PC-9 (cell line): ENCODE measurements at regions not wholly inside any gene's neighbourhood (a gene's known extent, or its start where the extent isn't known, plus 50 kb on each side); places are given as distances from the start of the nearest gene placed in this dataset.
A peak's percentile ranks its signal among the peaks of the same experiment; 100 is the strongest.

Source experiments
- BruUV-seq: library from RNA; stranded (reverse); fragments of 400-500 nt; replicated peaks from 2 replicates; lab custom pipeline; 2021; lab: Mats Ljungman, UMichigan
- CTCF ChIA-PET: fragments of 300-600 bp; sonication (Branson Sonifier 250); formaldehyde crosslinking; loops from one replicate; lab custom pipeline; 2022; ENCODE audit warnings: antibody characterized with exemption; lab: Charles Lee
- POLR2A ChIA-PET: fragments of 300-600 bp; sonication (Branson Sonifier 250); formaldehyde crosslinking; loops from one replicate; lab custom pipeline; 2022; ENCODE audit warnings: antibody characterized with exemption; ENCODE audit not compliant: unreplicated experiment; lab: Charles Lee
- DNase-seq, 2 experiments: peaks; one replicate each; pipeline versions ENCODE4 v3.0.0 to v3.0.0-alpha.2; 2015 to 2022; ENCODE audit warnings: mixed read lengths in 1 of 2
- H2AFZ ChIP-seq: fragments of 200-600 bp; sonication (generic); 2 replicates; pipeline ENCODE4 v1.8.1; 2017; ENCODE audit warnings: antibody characterized with exemption
- H3F3A ChIP-seq: fragments of 200-600 bp; sonication (generic); 2 replicates; pipeline ENCODE4 v1.8.1; 2017; ENCODE audit warnings: antibody characterized with exemption, mild to moderate bottlenecking, low read depth; ENCODE audit not compliant: insufficient read depth
- H3K27ac ChIP-seq: fragments of 200-600 bp; sonication (generic); 2 replicates; pipeline ENCODE4 v1.6.1; 2016; ENCODE audit warnings: mixed run types
- H3K27me3 ChIP-seq: fragments of 200-600 bp; sonication (generic); 2 replicates; pipeline ENCODE4 v1.6.1; 2016; ENCODE audit warnings: low read depth, mixed run types; ENCODE audit not compliant: insufficient read depth
- H3K36me3 ChIP-seq: fragments of 200-600 bp; sonication (generic); 2 replicates; pipeline ENCODE4 v1.6.1; 2016; ENCODE audit warnings: low read depth, mixed run types
- H3K4me1 ChIP-seq: fragments of 200-600 bp; sonication (generic); replicated peaks from 2 replicates; pipeline ENCODE4 v1.6.1; 2016; ENCODE audit warnings: mixed run types; ENCODE audit not compliant: insufficient read depth
- H3K4me2 ChIP-seq: fragments of 200-600 bp; sonication (generic); 2 replicates; pipeline ENCODE4 v1.6.1; 2017; ENCODE audit warnings: mixed run types
- H3K4me3 ChIP-seq: fragments of 200-600 bp; sonication (generic); 2 replicates; pipeline ENCODE4 v1.6.1; 2016; ENCODE audit warnings: mixed run types
- H3K79me2 ChIP-seq: fragments of 200-600 bp; sonication (generic); 2 replicates; pipeline ENCODE4 v1.6.1; 2017; ENCODE audit warnings: low read depth, mixed run types
- H3K9me2 ChIP-seq: fragments of 200-600 bp; sonication (generic); 2 replicates; pipeline ENCODE4 v1.8.1; 2017; ENCODE audit warnings: mild to moderate bottlenecking; ENCODE audit not compliant: insufficient read depth
- H3K9me3 ChIP-seq: fragments of 200-600 bp; sonication (generic); 2 replicates; pipeline ENCODE4 v1.8.1; 2016; ENCODE audit warnings: low read depth; ENCODE audit not compliant: insufficient read depth
- H4K20me1 ChIP-seq: fragments of 200-600 bp; sonication (generic); 2 replicates; pipeline ENCODE4 v1.8.1; 2017; ENCODE audit not compliant: insufficient read depth
- EZH2 ChIP-seq: fragments of 200-600 bp; sonication (generic); IDR thresholded peaks from 2 replicates; pipeline ENCODE4 v1.8.0; 2017; ENCODE audit warnings: antibody characterized with exemption, low read depth
- intact Hi-C: fragments of 100-400 bp; cut with micrococcal nuclease; formaldehyde crosslinking; loops from one replicate; pipeline ENCODE4 v1.10.0; 2022; ENCODE audit not compliant: unreplicated experiment
- TF ChIP-seq, protein P1 (sequence below): fragments of 200-600 bp; sonication (generic); conservative IDR thresholded peaks from 2 replicates; pipeline ENCODE4 v1.6.1; 2017; ENCODE audit warnings: mixed run types, antibody characterized with exemption, mild to moderate bottlenecking, moderate library complexity

DNA sequence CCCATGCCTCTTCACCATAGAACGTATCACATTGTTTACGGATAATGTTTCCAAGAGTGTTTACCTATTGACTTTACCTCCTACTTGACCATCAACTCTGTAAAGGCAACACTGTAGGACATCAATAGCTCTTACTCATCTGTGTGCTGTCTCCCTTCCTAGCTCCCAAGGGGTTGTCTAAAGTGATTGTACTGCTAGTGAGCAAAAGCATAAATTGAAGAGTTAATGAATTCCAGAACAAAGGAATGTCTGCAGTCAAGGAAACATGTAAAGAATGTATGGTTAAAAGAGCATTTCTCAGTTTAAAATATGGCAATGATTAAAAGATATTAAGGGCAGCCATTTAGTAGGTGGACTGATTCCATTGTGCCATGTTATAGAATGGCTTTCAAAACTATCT is 985.4 kb downstream of the TBC1D32 start:
- no peak overlapping the region for H3K4me3 ChIP-seq
- H3K27ac ChIP-seq: no peak overlapping the region
- CTCF ChIA-PET: no interaction called here
- no peaks in the 10 kb centered on the region; the same call in 1 of the 2 replicates for H4K20me1 ChIP-seq
- intact Hi-C loops: no loop called here
- no TSS peak for BruUV-seq
- no peak overlapping the region for H2AFZ ChIP-seq
- POLR2A ChIA-PET: no interaction called here
- 0 out of 2 replicates have a peak, but pooled peaks cover 3% of the 10 kb centered on the region for H3K4me1 ChIP-seq
- H3K27me3 ChIP-seq: no peaks in the 10 kb centered on the region
- no peaks in the 10 kb centered on the region for H3K36me3 ChIP-seq
- DNase-seq: no peak
- H3K79me2 ChIP-seq: no peaks in the 10 kb centered on the region
- H3K9me3 ChIP-seq: peaks cover 5% of the 10 kb centered on the region; the same call in 1 of the 2 replicates
- no peaks in the 10 kb centered on the region for H3F3A ChIP-seq
- H3K4me2 ChIP-seq: no peak overlapping the region
- H3K9me2 ChIP-seq: no peaks in the 10 kb centered on the region
- TF ChIP-seq, protein P1, sequence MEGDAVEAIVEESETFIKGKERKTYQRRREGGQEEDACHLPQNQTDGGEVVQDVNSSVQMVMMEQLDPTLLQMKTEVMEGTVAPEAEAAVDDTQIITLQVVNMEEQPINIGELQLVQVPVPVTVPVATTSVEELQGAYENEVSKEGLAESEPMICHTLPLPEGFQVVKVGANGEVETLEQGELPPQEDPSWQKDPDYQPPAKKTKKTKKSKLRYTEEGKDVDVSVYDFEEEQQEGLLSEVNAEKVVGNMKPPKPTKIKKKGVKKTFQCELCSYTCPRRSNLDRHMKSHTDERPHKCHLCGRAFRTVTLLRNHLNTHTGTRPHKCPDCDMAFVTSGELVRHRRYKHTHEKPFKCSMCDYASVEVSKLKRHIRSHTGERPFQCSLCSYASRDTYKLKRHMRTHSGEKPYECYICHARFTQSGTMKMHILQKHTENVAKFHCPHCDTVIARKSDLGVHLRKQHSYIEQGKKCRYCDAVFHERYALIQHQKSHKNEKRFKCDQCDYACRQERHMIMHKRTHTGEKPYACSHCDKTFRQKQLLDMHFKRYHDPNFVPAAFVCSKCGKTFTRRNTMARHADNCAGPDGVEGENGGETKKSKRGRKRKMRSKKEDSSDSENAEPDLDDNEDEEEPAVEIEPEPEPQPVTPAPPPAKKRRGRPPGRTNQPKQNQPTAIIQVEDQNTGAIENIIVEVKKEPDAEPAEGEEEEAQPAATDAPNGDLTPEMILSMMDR: no peak
- TF ChIP-seq EZH2: no peak

DNA sequence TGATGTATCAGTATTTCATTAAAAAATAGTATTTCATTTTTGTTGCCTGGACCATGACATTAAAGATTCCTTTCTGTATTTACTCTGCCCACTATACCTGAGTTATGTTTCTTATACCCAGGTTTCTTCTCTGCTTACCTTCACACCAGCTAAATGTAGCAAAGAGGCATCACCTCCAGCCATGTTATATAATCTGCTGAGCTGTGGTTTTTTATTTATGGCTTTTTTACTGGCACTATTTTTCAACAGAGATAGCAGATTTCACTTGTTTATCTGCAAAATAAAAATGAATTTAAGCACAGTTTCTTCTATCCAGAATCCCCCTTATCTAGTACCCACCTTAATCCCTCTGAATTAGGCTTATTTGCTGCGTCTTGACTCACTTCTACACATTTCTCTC is 979.0 kb upstream of the MAN1A1 start:
- H3K9me3 ChIP-seq: no peaks in the 10 kb centered on the region
- DNase-seq: no peak
- H3K4me2 ChIP-seq: no peak overlapping the region
- H3F3A ChIP-seq: no peaks in the 10 kb centered on the region
- no peak overlapping the region for H3K4me3 ChIP-seq
- CTCF ChIA-PET: no interaction called here
- TF ChIP-seq, protein P1: no peak
- TF ChIP-seq EZH2: no peak
- H4K20me1 ChIP-seq: no peaks in the 10 kb centered on the region
- H3K79me2 ChIP-seq: no peaks in the 10 kb centered on the region
- intact Hi-C loops: no loop called here
- POLR2A ChIA-PET: no interaction called here
- no peaks in the 10 kb centered on the region for H3K27me3 ChIP-seq
- H3K9me2 ChIP-seq: no peaks in the 10 kb centered on the region
- H2AFZ ChIP-seq: no peak overlapping the region
- H3K36me3 ChIP-seq: no peaks in the 10 kb centered on the region
- H3K27ac ChIP-seq: no peak overlapping the region
- H3K4me1 ChIP-seq: no peaks in the 10 kb centered on the region
- no TSS peak for BruUV-seq

DNA sequence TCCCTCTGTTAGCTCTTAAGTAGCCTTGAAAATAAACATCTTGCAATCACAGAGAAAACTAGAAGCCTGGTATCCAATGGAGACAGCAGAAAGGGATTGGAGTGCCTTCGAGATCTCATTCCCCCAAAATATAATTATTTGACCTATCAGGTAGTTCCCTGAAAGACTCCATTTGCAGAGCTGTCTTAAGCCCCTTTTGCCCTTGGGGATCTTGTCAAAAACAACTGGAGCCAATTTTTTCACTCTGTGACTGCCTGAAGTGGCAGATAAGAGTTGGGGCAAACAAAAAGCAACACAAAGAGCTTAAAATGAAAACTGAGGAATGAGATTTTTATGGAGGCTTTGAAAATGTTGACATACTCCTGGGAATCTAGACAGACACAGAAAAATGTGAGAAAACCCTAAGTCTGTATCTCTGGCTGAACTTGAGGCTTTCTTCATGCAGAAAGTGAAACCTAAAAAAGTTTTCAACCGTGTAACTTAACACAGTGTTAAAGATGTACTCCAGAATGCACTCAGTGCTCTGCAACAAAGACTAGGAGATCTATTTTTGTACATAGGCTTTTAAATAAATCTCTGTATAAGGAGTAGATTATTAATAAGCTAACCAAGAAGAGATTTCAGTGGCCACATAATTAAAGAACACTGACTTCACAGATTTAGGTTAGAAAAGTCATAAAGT is 971.1 kb upstream of the MAN1A1 start:
- no peak for TF ChIP-seq EZH2
- TF ChIP-seq, protein P1: no peak
- H3K9me2 ChIP-seq: no peaks in the 10 kb centered on the region
- no peaks in the 10 kb centered on the region for H4K20me1 ChIP-seq
- no peaks in the 10 kb centered on the region for H3K36me3 ChIP-seq
- peak overlapping the region; percentile 22 for H3K4me2 ChIP-seq
- CTCF ChIA-PET: no interaction called here
- no TSS peak for BruUV-seq
- H3F3A ChIP-seq: no peaks in the 10 kb centered on the region
- 0 out of 2 replicates have a peak overlapping the region, but pooled peaks have one; percentile 7 for H2AFZ ChIP-seq
- no peak overlapping the region for H3K27ac ChIP-seq
- H3K27me3 ChIP-seq: no peaks in the 10 kb centered on the region
- POLR2A ChIA-PET: no interaction called here
- no peak overlapping the region for H3K4me3 ChIP-seq
- H3K79me2 ChIP-seq: no peaks in the 10 kb centered on the region
- no peak for DNase-seq
- peaks cover 4% of the 10 kb centered on the region; the same call in 1 of the 2 replicates for H3K9me3 ChIP-seq
- no peaks in the 10 kb centered on the region for H3K4me1 ChIP-seq
- intact Hi-C loops: no loop called here
